H1 (cell line): ENCODE measurements at regions not wholly inside any gene's neighbourhood (a gene's known extent, or its start where the extent isn't known, plus 50 kb on each side); places are given as distances from the start of the nearest gene placed in this dataset.

Source experiments
- CTCF ChIA-PET: fragments of 300-600 bp; sonication (Branson Sonifier 250); formaldehyde crosslinking; loops from one replicate; lab custom pipeline; 2021; ENCODE audit not compliant: partially characterized antibody; lab: Charles Lee
- POLR2A ChIA-PET: fragments of 300-600 bp; sonication (Branson Sonifier 250); formaldehyde crosslinking; loops from one replicate; lab custom pipeline; 2021; ENCODE audit warnings: inconsistent platforms; ENCODE audit not compliant: partially characterized antibody; lab: Charles Lee
- DNase-seq, 2 experiments: peaks; one replicate each; pipeline versions ENCODE4 v3.0.0 to v3.0.0-alpha.2; 2010 to 2022; ENCODE audit warnings: low spot score in 2 of 2, low read depth in 1 of 2, mixed read lengths in 1 of 2
- FAIRE-seq: peaks from 2 replicates; lab custom pipeline; 2011; peaks lifted over from hg19 to GRCh38; lab: Jason Lieb, UNC
- H2AFZ ChIP-seq: 2 replicates; pipeline ENCODE4 v1.8.1; 2012; ENCODE audit warnings: low read length, inconsistent platforms
- H2AK5ac ChIP-seq: 2 replicates; pipeline ENCODE4 v1.6.1; 2013; ENCODE audit warnings: low read depth, low read length
- H2BK120ac ChIP-seq: replicated peaks from 2 replicates; pipeline ENCODE3; 2013; ENCODE audit warnings: low read depth, low read length, inconsistent platforms
- H2BK12ac ChIP-seq: 2 replicates; pipeline ENCODE4 v1.6.1; 2013; ENCODE audit warnings: low read depth, low read length
- H2BK15ac ChIP-seq: 2 replicates; pipeline ENCODE4 v1.6.1; 2013; ENCODE audit warnings: low read length
- H2BK20ac ChIP-seq: 2 replicates; pipeline ENCODE4 v1.6.1; 2013; ENCODE audit warnings: low read length
- H2BK5ac ChIP-seq: 2 replicates; pipeline ENCODE4 v1.6.1; 2013; ENCODE audit warnings: low read depth, low read length
- H3K14ac ChIP-seq: 2 replicates; pipeline ENCODE4 v1.6.1; 2013; ENCODE audit warnings: inconsistent platforms; ENCODE audit not compliant: insufficient read length
- H3K18ac ChIP-seq: 2 replicates; pipeline ENCODE4 v1.6.1; 2013; ENCODE audit warnings: low read length; ENCODE audit errors: extremely low read depth
- H3K23ac ChIP-seq: 2 replicates; pipeline ENCODE4 v1.6.1; 2013; ENCODE audit warnings: inconsistent platforms; ENCODE audit not compliant: insufficient read length
- H3K23me2 ChIP-seq: 2 replicates; pipeline ENCODE4 v1.6.1; 2013; ENCODE audit warnings: low read depth, low read length
- H3K27ac ChIP-seq: 2 replicates; pipeline ENCODE4 v1.6.1; 2011; ENCODE audit warnings: low read depth, low read length, inconsistent platforms
- H3K27me3 ChIP-seq, 4 experiments: replicated peaks in 1 of 4; 1 replicate in 1 of 4; 2 replicates in 3 of 4; pipeline versions ENCODE4 v1.6.1 to v1.8.1; 2011 to 2013; ENCODE audit warnings: low read length in 3 of 4, mild to moderate bottlenecking in 3 of 4, inconsistent platforms in 2 of 4, mixed read lengths in 2 of 4, moderate library complexity in 1 of 4; ENCODE audit not compliant: control insufficient read depth in 3 of 4, insufficient read depth in 3 of 4; ENCODE audit errors: extremely low read depth in 1 of 4
- H3K36me3 ChIP-seq, 4 experiments: 2 replicates each; pipeline versions ENCODE4 v1.6.1 to v1.8.1; 2011 to 2013; ENCODE audit warnings: mild to moderate bottlenecking in 4 of 4, low read length in 3 of 4, moderate library complexity in 2 of 4, control low read depth in 1 of 4, inconsistent platforms in 1 of 4; ENCODE audit not compliant: insufficient read depth in 4 of 4, control insufficient read depth in 2 of 4
- H3K4ac ChIP-seq: replicated peaks from 2 replicates; pipeline ENCODE3; 2013; ENCODE audit warnings: low read length, low read depth, mixed read lengths, inconsistent platforms; ENCODE audit not compliant: insufficient read length
- H3K4me1 ChIP-seq, 4 experiments: replicated peaks in 1 of 4; 1 replicate in 1 of 4; 2 replicates in 3 of 4; pipeline versions ENCODE4 v1.6.1 to v1.8.1; 2011 to 2013; ENCODE audit warnings: low read length in 3 of 4, inconsistent platforms in 2 of 4, mixed read lengths in 1 of 4; ENCODE audit not compliant: insufficient read depth in 4 of 4, control insufficient read depth in 3 of 4
- H3K4me2 ChIP-seq, 2 experiments: 2 replicates each; pipeline versions ENCODE4 v1.6.1 to v1.8.1; 2011 to 2013; ENCODE audit warnings: low read depth in 2 of 2, low read length in 2 of 2, control low read depth in 1 of 2, inconsistent platforms in 1 of 2, mild to moderate bottlenecking in 1 of 2; ENCODE audit not compliant: insufficient read depth in 1 of 2
- H3K4me3 ChIP-seq, 4 experiments: fragments of 200-600, 300-600 bp in 1 of 4; sonication (generic), shearing (Covaris generic), sonication (Bioruptor Twin) in 1 of 4; 2 replicates each; pipeline versions ENCODE4 v1.5.1 to v1.8.1; 2011 to 2016; ENCODE audit warnings: low read length in 4 of 4, low read depth in 3 of 4, control low read depth in 2 of 4, inconsistent platforms in 2 of 4, mild to moderate bottlenecking in 2 of 4, mixed read lengths in 1 of 4, moderate library complexity in 1 of 4; ENCODE audit not compliant: insufficient read depth in 2 of 4; ENCODE audit errors: extremely low read depth in 1 of 4
- H3K56ac ChIP-seq: replicated peaks from 2 replicates; pipeline ENCODE3; 2013; ENCODE audit warnings: low read depth, mild to moderate bottlenecking, mixed read lengths, low read length, inconsistent platforms; ENCODE audit not compliant: insufficient read length
- H3K79me1 ChIP-seq: 2 replicates; pipeline ENCODE4 v1.6.1; 2013; ENCODE audit warnings: low read depth, low read length, control low read depth
- H3K79me2 ChIP-seq, 2 experiments: 2 replicates each; pipeline versions ENCODE4 v1.6.1 to v1.8.1; 2012 to 2013; ENCODE audit warnings: low read length in 2 of 2, mild to moderate bottlenecking in 2 of 2, inconsistent platforms in 1 of 2; ENCODE audit not compliant: insufficient read depth in 2 of 2, control insufficient read depth in 1 of 2
- H3K9ac ChIP-seq, 4 experiments: replicated peaks in 1 of 4; 1 replicate in 1 of 4; 2 replicates in 3 of 4; pipeline versions ENCODE4 v1.6.1 to v1.8.1; 2011 to 2013; ENCODE audit warnings: low read depth in 3 of 4, low read length in 3 of 4, control low read depth in 2 of 4, mild to moderate bottlenecking in 2 of 4, moderate library complexity in 2 of 4, inconsistent platforms in 1 of 4; ENCODE audit errors: extremely low read depth in 1 of 4
- H3K9me3 ChIP-seq, 2 experiments: 2 replicates each; pipeline versions ENCODE4 v1.6.1 to v1.8.1; 2012 to 2013; ENCODE audit warnings: mild to moderate bottlenecking in 2 of 2, moderate library complexity in 2 of 2, control low read depth in 1 of 2, inconsistent platforms in 1 of 2, low read depth in 1 of 2, low read length in 1 of 2, mixed read lengths in 1 of 2; ENCODE audit not compliant: insufficient read depth in 2 of 2
- H4K20me1 ChIP-seq, 2 experiments: replicated peaks in 1 of 2; 2 replicates each; pipeline versions ENCODE3 to v1.8.1; 2011 to 2013; ENCODE audit warnings: inconsistent platforms in 2 of 2, low read length in 2 of 2, mild to moderate bottlenecking in 1 of 2; ENCODE audit not compliant: insufficient read depth in 2 of 2, control insufficient read depth in 1 of 2
- H4K5ac ChIP-seq: 2 replicates; pipeline ENCODE4 v1.6.1; 2013; ENCODE audit warnings: low read length, low read depth, mixed read lengths, inconsistent platforms; ENCODE audit not compliant: insufficient read length
- H4K8ac ChIP-seq: 2 replicates; pipeline ENCODE4 v1.8.0; 2013; ENCODE audit warnings: mild to moderate bottlenecking, moderate library complexity, low read length, inconsistent platforms; ENCODE audit not compliant: insufficient read depth; ENCODE audit errors: extremely low read depth
- H4K91ac ChIP-seq: replicated peaks from 2 replicates; pipeline ENCODE3; 2013; ENCODE audit warnings: low read length, mixed read lengths, inconsistent platforms; ENCODE audit not compliant: insufficient read length
- CHD1 ChIP-seq: IDR thresholded peaks from 2 replicates; pipeline ENCODE4 v1.6.1; 2012; ENCODE audit warnings: low read depth, low read length, improper control_type of control experiment
- KDM1A ChIP-seq: fragments of 200-600, 300-600 bp; sonication (generic); IDR thresholded peaks from 2 replicates; pipeline ENCODE4 v1.7.1; 2016; ENCODE audit warnings: mild to moderate bottlenecking, low read length, borderline replicate concordance
- MAX ChIP-seq: IDR thresholded peaks from 2 replicates; pipeline ENCODE4 v1.6.1; 2012; ENCODE audit warnings: inconsistent platforms
- SAP30 ChIP-seq: fragments of 300-600 bp; sonication (generic); IDR thresholded peaks from 2 replicates; pipeline ENCODE4 v1.7.1; 2012; ENCODE audit warnings: low read length, moderate library complexity, mild to moderate bottlenecking, inconsistent platforms; ENCODE audit not compliant: insufficient read depth, insufficient replicate concordance
- YY1 ChIP-seq: IDR thresholded peaks from 2 replicates; pipeline ENCODE4 v1.6.1; 2011; ENCODE audit warnings: low read depth, mild to moderate bottlenecking, low read length
- ZNF274 ChIP-seq: IDR thresholded peaks from 2 replicates; pipeline ENCODE4 v1.7.0; 2012; ENCODE audit warnings: low read length, borderline replicate concordance; ENCODE audit errors: extremely low read depth
- WGBS, 2 experiments: shearing (Covaris generic) in 1 of 2; methylation state at CpG; one replicate each; pipeline versions ENCODE4 v1.1.6 to v1.1.7; 2013 to 2015; ENCODE audit warnings: low lambda C conversion rate in 2 of 2, mixed read lengths in 2 of 2, inconsistent platforms in 1 of 2, low coverage in 1 of 2, missing lambda C conversion rate in 1 of 2; ENCODE audit not compliant: insufficient replicate concordance in 2 of 2, insufficient coverage in 1 of 2, insufficient read length in 1 of 2; ENCODE audit errors: extremely low coverage in 1 of 2, missing lambda C conversion rate in 1 of 2; 5-methylcytosine and 5-hydroxymethylcytosine counted together

GRCh38 chr12:34597548-34598351, 575.5 kb downstream of the ALG10 start:
- no peak for DNase-seq
- Histone ChIP-seq H3K27ac (no peak overlapping the region), H3K4ac (no peak overlapping the region), H4K8ac (no peak overlapping the region), H4K20me1 (no peaks in the 10 kb centered on the region), H3K27me3 (no peaks in the 10 kb centered on the region), H3K79me1 (no peaks in the 10 kb centered on the region), H3K4me2 (no peak overlapping the region), H3K36me3 (no peaks in the 10 kb centered on the region), H2BK20ac (no peak overlapping the region), H2AFZ (no peak overlapping the region), H2BK120ac (no peak overlapping the region), H3K9ac (no peak overlapping the region), H2BK5ac (no peak overlapping the region), H3K9me3 (peaks cover 84 to 93% of the 10 kb centered on the region in 2 experiments), H3K23ac (no peak overlapping the region), H3K56ac (no peak overlapping the region), H3K4me1 (no peaks in the 10 kb centered on the region), H3K79me2 (no peaks in the 10 kb centered on the region), H3K18ac (no peak overlapping the region), H4K5ac (no peak overlapping the region), H3K14ac (no peak overlapping the region), H4K91ac (no peak overlapping the region), H2BK12ac (no peak overlapping the region), H3K23me2 (no peaks in the 10 kb centered on the region), H2BK15ac (no peak overlapping the region), H2AK5ac (no peak overlapping the region), H3K4me3 (no peak overlapping the region)
- no peak for TF ChIP-seq CHD1
- no peak for TF ChIP-seq YY1
- TF ChIP-seq KDM1A: no peak
- TF ChIP-seq ZNF274: no peak
- TF ChIP-seq SAP30: no peak
- no peak for TF ChIP-seq MAX
- ChIA-PET CTCF (no interaction called here), POLR2A (no interaction called here)
- FAIRE-seq: no peak
- WGBS, 2 experiments: 76% methylated on average over 21 of the region's 21 CpGs; no CpG with 5 or more reads in 1 of the 2 experiments
